ENCODE measurements at regions not wholly inside any gene's neighbourhood (a gene's known extent, or its start where the extent isn't known, plus 50 kb on each side); places are given as distances from the start of the nearest gene placed in this dataset.
"Not testable (repeated sequence)": the region's sequence is repeated elsewhere in the genome, so short reads cannot be mapped to it uniquely, and the experiment has no call there.

DNA sequence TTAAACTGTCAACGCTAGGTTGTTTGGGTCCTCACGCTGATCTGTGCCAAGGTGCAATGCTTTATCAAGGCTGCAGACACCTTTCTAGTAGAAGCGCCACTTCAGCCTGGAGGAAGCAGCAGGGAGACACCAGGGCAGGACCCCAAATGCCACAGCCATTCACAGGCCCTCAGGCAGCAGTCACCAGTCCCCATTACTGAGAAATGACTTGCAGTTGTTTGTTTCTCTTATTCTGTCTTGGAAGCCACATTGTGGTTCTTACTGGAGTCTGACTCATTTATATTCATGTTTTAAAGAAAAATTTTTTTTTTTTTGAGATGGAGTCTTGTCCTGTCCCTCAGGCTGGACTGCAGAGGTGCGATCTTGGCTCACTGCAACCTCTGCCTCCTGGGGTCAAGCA lies 328.9 kb upstream of the ANKRD20A1 start:
- TF ChIP-seq EP300, POLR2A, CTCF, POLR2AphosphoS5 (IDR thresholded peaks at IDR 0.05): not testable (repeated sequence)
